CD14-positive monocyte (primary cell): ENCODE measurements at regions not wholly inside any gene's neighbourhood (a gene's known extent, or its start where the extent isn't known, plus 50 kb on each side); places are given as distances from the start of the nearest gene placed in this dataset.

ENCODE experiments used
- DNase-seq, 3 donors: peaks; one replicate each; pipeline ENCODE4 v3.0.0-alpha.2; 2011 to 2022
- H2AFZ ChIP-seq: 2 replicates; pipeline ENCODE4 v1.6.0; 2012; ENCODE audit warnings: mild to moderate bottlenecking, low read depth, low read length, inconsistent platforms; ENCODE audit not compliant: insufficient read depth, poor library complexity, severe bottlenecking
- H3K27ac ChIP-seq, 2 donors: 1 replicate in 1 of 2; 2 replicates in 1 of 2; pipeline ENCODE4 v1.5.1; 2012 to 2013; ENCODE audit warnings: low read length in 2 of 2, control low read depth in 1 of 2, inconsistent platforms in 1 of 2, low read depth in 1 of 2, mild to moderate bottlenecking in 1 of 2
- H3K27me3 ChIP-seq, 2 donors: one replicate each; pipeline versions ENCODE4 v1.6.0 to v1.6.1; 2011 to 2013; ENCODE audit warnings: low read length in 2 of 2; ENCODE audit not compliant: control insufficient read depth in 2 of 2, insufficient read depth in 2 of 2
- H3K36me3 ChIP-seq, 2 donors: replicated peaks in 1 of 2; 1 replicate in 1 of 2; 2 replicates in 1 of 2; pipeline versions ENCODE4 v1.5.1 to v1.6.1; 2012 to 2013; ENCODE audit warnings: low read length in 2 of 2, control low read depth in 1 of 2, inconsistent platforms in 1 of 2, mild to moderate bottlenecking in 1 of 2; ENCODE audit not compliant: insufficient read depth in 2 of 2, control insufficient read depth in 1 of 2
- H3K4me1 ChIP-seq, 2 donors: 1 replicate in 1 of 2; 2 replicates in 1 of 2; pipeline versions ENCODE4 v1.5.1 to v1.6.1; 2012 to 2013; ENCODE audit warnings: low read length in 2 of 2, control low read depth in 1 of 2, inconsistent platforms in 1 of 2, mild to moderate bottlenecking in 1 of 2, moderate library complexity in 1 of 2; ENCODE audit not compliant: insufficient read depth in 2 of 2, control insufficient read depth in 1 of 2
- H3K4me2 ChIP-seq: replicated peaks from 2 replicates; pipeline ENCODE3; 2012; ENCODE audit warnings: low read length, moderate library complexity, mild to moderate bottlenecking; ENCODE audit not compliant: poor library complexity, severe bottlenecking; ENCODE audit errors: extremely low read depth
- H3K4me3 ChIP-seq, 3 experiments: fragments of 200-600 bp in 1 of 3; sonication (generic) in 1 of 3; replicated peaks in 1 of 3; 1 replicate in 2 of 3; 2 replicates in 1 of 3; pipeline ENCODE4 v1.5.1; 2011 to 2013; ENCODE audit warnings: low read length in 3 of 3, mild to moderate bottlenecking in 3 of 3, control low read depth in 2 of 3, low read depth in 2 of 3, inconsistent platforms in 1 of 3, moderate library complexity in 1 of 3
- H3K79me2 ChIP-seq: 2 replicates; pipeline ENCODE4 v1.6.0; 2012; ENCODE audit warnings: mild to moderate bottlenecking, control low read depth, inconsistent platforms, low read length, moderate library complexity; ENCODE audit not compliant: insufficient read depth
- H3K9ac ChIP-seq: 2 replicates; pipeline ENCODE4 v1.6.0; 2017; ENCODE audit warnings: low read length, mild to moderate bottlenecking; ENCODE audit not compliant: insufficient read depth, poor library complexity, severe bottlenecking
- H3K9me3 ChIP-seq, 2 donors: replicated peaks in 1 of 2; 1 replicate in 1 of 2; 2 replicates in 1 of 2; pipeline versions ENCODE4 v1.5.1 to v1.6.1; 2012 to 2013; ENCODE audit warnings: low read length in 2 of 2, control low read depth in 1 of 2; ENCODE audit not compliant: control insufficient read depth in 1 of 2, insufficient read depth in 1 of 2
- H4K20me1 ChIP-seq: 2 replicates; pipeline ENCODE4 v1.6.0; 2012; ENCODE audit warnings: mild to moderate bottlenecking, low read length, control low read depth, moderate library complexity; ENCODE audit not compliant: insufficient read depth
- H3K27ac Mint-ChIP-seq, 7 donors: one replicate each; pipeline ENCODE4 v1.8.0; 2020; ENCODE audit warnings: mild to moderate bottlenecking in 7 of 7, mixed read lengths in 7 of 7, moderate library complexity in 6 of 7, inconsistent platforms in 2 of 7
- H3K27me3 Mint-ChIP-seq, 3 donors: one replicate each; pipeline ENCODE4 v1.8.0; 2021 to 2022; ENCODE audit warnings: low read depth in 3 of 3, mild to moderate bottlenecking in 3 of 3, mixed read lengths in 3 of 3, moderate library complexity in 3 of 3, inconsistent platforms in 1 of 3
- H3K36me3 Mint-ChIP-seq, 2 donors: one replicate each; pipeline ENCODE4 v1.8.0; 2020; ENCODE audit warnings: mixed read lengths in 2 of 2, inconsistent platforms in 1 of 2, mild to moderate bottlenecking in 1 of 2
- H3K4me1 Mint-ChIP-seq: one replicate; pipeline ENCODE4 v1.8.0; 2020; ENCODE audit warnings: mild to moderate bottlenecking, mixed read lengths
- H3K4me3 Mint-ChIP-seq, 2 donors: one replicate each; pipeline ENCODE4 v1.8.0; 2020; ENCODE audit warnings: mild to moderate bottlenecking in 2 of 2, mixed read lengths in 2 of 2, moderate library complexity in 1 of 2
- H3K9me3 Mint-ChIP-seq, 7 donors: one replicate each; pipeline ENCODE4 v1.8.0; 2020 to 2022; ENCODE audit warnings: mixed read lengths in 7 of 7, mild to moderate bottlenecking in 6 of 7, moderate library complexity in 6 of 7, inconsistent platforms in 2 of 7
- CTCF ChIP-seq: fragments of 200-600 bp; IDR thresholded peaks from one replicate; pipeline ENCODE4 v1.8.0; 2022; ENCODE audit warnings: antibody characterized with exemption, mild to moderate bottlenecking
- WGBS: methylation state at CpG from one replicate; pipeline ENCODE4 v1.1.5; 2013; ENCODE audit warnings: missing lambda C conversion rate; ENCODE audit not compliant: insufficient coverage; 5-methylcytosine and 5-hydroxymethylcytosine counted together
- intact Hi-C, 2 donors: fragments of 100-400 bp; cut with micrococcal nuclease; formaldehyde crosslinking; loops; one replicate each; pipeline versions ENCODE4 v1.15.0 to v1.15.1; 2023

DNA sequence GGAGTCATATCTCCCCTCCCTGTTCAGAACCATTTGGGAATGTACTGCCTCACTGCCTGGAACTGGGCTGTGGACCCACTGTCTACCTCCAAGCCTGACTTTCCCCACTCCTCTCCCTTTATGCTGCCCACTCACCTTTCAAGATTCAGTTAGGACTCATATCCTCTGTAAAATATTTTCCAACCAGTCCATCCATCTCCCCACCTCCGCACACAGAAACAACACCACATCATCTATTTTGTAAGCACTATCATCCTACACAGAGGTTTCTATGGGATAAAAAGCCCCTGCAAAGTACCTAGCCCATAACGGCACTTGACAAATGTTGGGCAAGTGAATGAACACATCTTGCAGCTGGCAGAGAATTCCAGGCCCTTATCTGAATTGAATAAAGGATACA, 250.8 kb downstream of the ANAPC1 start:
- H3K9me3 Mint-ChIP-seq = peaks cover 12 to 32% (median 26%) of the 10 kb centered on the region in 7 donors
- peaks cover 26% of the 10 kb centered on the region for H3K4me1 Mint-ChIP-seq
- no peak overlapping the region for H3K4me2 ChIP-seq
- no peaks in the 10 kb centered on the region for H3K27me3 Mint-ChIP-seq
- peak overlapping the region; percentile 86 to 91 (median 89) for H3K27ac Mint-ChIP-seq
- no peak overlapping the region for H3K4me3 ChIP-seq
- H3K36me3 ChIP-seq = no peaks in the 10 kb centered on the region
- H2AFZ ChIP-seq = peak overlapping the region; percentile 62
- no peaks in the 10 kb centered on the region for H3K27me3 ChIP-seq
- no peak for DNase-seq
- H3K79me2 ChIP-seq = no peaks in the 10 kb centered on the region
- no CpG with 5 or more reads among the region's 2 CpGs for WGBS
- no peak for TF ChIP-seq CTCF
- H4K20me1 ChIP-seq = no peaks in the 10 kb centered on the region
- intact Hi-C loops = loop anchor here (5.0 to 10.0 kb wide), 2 partner anchors 62 to 64 kb away; no protein-coding TSS in a partner anchor
- peaks cover 12% of the 10 kb centered on the region in 2 donors for H3K36me3 Mint-ChIP-seq
- H3K4me3 Mint-ChIP-seq = peak overlapping the region; percentile 24 to 69
- H3K9me3 ChIP-seq = peaks cover 7 to 13% of the 10 kb centered on the region in 2 donors
- H3K27ac ChIP-seq = peak overlapping the region; percentile 48 to 80
- H3K9ac ChIP-seq = peak overlapping the region; percentile 41
- peaks cover 23 to 28% of the 10 kb centered on the region in 2 donors for H3K4me1 ChIP-seq

- H3K4me2 ChIP-seq = no peak overlapping the region
- H4K20me1 ChIP-seq = no peaks in the 10 kb centered on the region
- H3K36me3 ChIP-seq = no peaks in the 10 kb centered on the region
- H3K4me1 Mint-ChIP-seq = peaks cover 26% of the 10 kb centered on the region
- H2AFZ ChIP-seq = peak overlapping the region; percentile 53
- no peaks in the 10 kb centered on the region for H3K27me3 Mint-ChIP-seq
- DNase-seq = no peak
- H3K4me3 Mint-ChIP-seq = no peak overlapping the region
- H3K27me3 ChIP-seq = no peaks in the 10 kb centered on the region
- no peak overlapping the region for H3K4me3 ChIP-seq
- peak overlapping the region; percentile 86 to 91 (median 89) for H3K27ac Mint-ChIP-seq
- no peak for TF ChIP-seq CTCF
- H3K79me2 ChIP-seq = no peaks in the 10 kb centered on the region
- intact Hi-C loops = loop anchor here (5.0 to 10.0 kb wide), 2 partner anchors 61 to 64 kb away; no protein-coding TSS in a partner anchor
- peak overlapping the region; percentile 41 for H3K9ac ChIP-seq
- H3K9me3 ChIP-seq = peaks cover 6 to 13% of the 10 kb centered on the region in 2 donors
- WGBS = 36% methylated on average over 5 of the region's 6 CpGs
- H3K27ac ChIP-seq = peak overlapping the region; percentile 48 to 80
- H3K36me3 Mint-ChIP-seq = peaks cover 11 to 12% of the 10 kb centered on the region in 2 donors
- peaks cover 23 to 27% of the 10 kb centered on the region in 2 donors for H3K4me1 ChIP-seq
- peaks cover 9 to 32% (median 28%) of the 10 kb centered on the region in 7 donors for H3K9me3 Mint-ChIP-seq
Observed at GRCh38 chr2:111633643-111634042, 250.3 kb downstream of the ANAPC1 start.
